ENCODE measurements at regions not wholly inside any gene's neighbourhood (a gene's known extent, or its start where the extent isn't known, plus 50 kb on each side); places are given as distances from the start of the nearest gene placed in this dataset.

- Mint-ChIP-seq H3K36me3 (no peaks in the 10 kb centered on the region), H3K4me3 (no peak overlapping the region), H3K27me3 (ENCODE audit: low read depth) (no peaks in the 10 kb centered on the region), H3K4me1 (no peaks in the 10 kb centered on the region), H3K27ac (no peak overlapping the region), H3K9me3 (no peaks in the 10 kb centered on the region)
- TF ChIP-seq USF1 (CRISPR knock-in tag; IDR thresholded peaks at IDR 0.05) (no peak), ATF6 (CRISPR knock-in tag; IDR thresholded peaks at IDR 0.05) (no peak), FOXP1 (CRISPR knock-in tag; IDR thresholded peaks at IDR 0.05; ENCODE audit: borderline replicate concordance) (no peak), RORB (CRISPR knock-in tag; IDR thresholded peaks at IDR 0.05) (no peak), SOX15 (CRISPR knock-in tag; IDR thresholded peaks at IDR 0.05) (no peak), SP1 (CRISPR knock-in tag; conservative IDR thresholded peaks at IDR 0.05) (no peak), ZNF423 (CRISPR knock-in tag; IDR thresholded peaks at IDR 0.05) (no peak)
- CTCF ChIA-PET, result no interaction called here
- no peak for ATAC-seq
- POLR2A ChIA-PET, result no interaction called here
- no peak for DNase-seq (ENCODE audit: low spot score)
Observed at GRCh38 chr1:239956263-239956662, 135.4 kb upstream of the FMN2 start.

- Mint-ChIP-seq H3K36me3 (no peaks in the 10 kb centered on the region), H3K27me3 (ENCODE audit: low read depth) (no peaks in the 10 kb centered on the region), H3K9me3 (no peaks in the 10 kb centered on the region), H3K4me3 (no peak overlapping the region), H3K4me1 (no peaks in the 10 kb centered on the region), H3K27ac (no peak overlapping the region)
- POLR2A ChIA-PET, result no interaction called here
- CTCF ChIA-PET, result interaction anchor here (1.2 kb wide), 1 partner anchor 18 kb away, joined by 7 read pairs; no protein-coding TSS in a partner anchor
- no peak for ATAC-seq
- DNase-seq (ENCODE audit: low spot score), result no peak
- no peak for TF ChIP-seq CREM (CRISPR knock-in tag; IDR thresholded peaks at IDR 0.05)
- no peak for TF ChIP-seq TCF7 (CRISPR knock-in tag; IDR thresholded peaks at IDR 0.05; ENCODE audit: low read depth)
- TF ChIP-seq, protein P1, sequence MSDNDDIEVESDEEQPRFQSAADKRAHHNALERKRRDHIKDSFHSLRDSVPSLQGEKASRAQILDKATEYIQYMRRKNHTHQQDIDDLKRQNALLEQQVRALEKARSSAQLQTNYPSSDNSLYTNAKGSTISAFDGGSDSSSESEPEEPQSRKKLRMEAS (CRISPR knock-in tag; IDR thresholded peaks at IDR 0.05), result no peak
- no peak for TF ChIP-seq KAT7 (CRISPR knock-in tag; IDR thresholded peaks at IDR 0.05; ENCODE audit: borderline replicate concordance)
- no peak for TF ChIP-seq GRHL2 (CRISPR knock-in tag; IDR thresholded peaks at IDR 0.05; ENCODE audit: insufficient replicate concordance, severe bottlenecking)
- TF ChIP-seq OVOL2 (CRISPR knock-in tag; IDR thresholded peaks at IDR 0.05; ENCODE audit: borderline replicate concordance), result no peak
- TF ChIP-seq JAZF1 (CRISPR knock-in tag; IDR thresholded peaks at IDR 0.05), result no peak
- TF ChIP-seq NR2C2 (CRISPR knock-in tag; IDR thresholded peaks at IDR 0.05), result no peak
- TF ChIP-seq ZMAT4 (CRISPR knock-in tag; IDR thresholded peaks at IDR 0.05), result no peak
Observed at GRCh38 chr1:239958063-239958462, 133.6 kb upstream of the FMN2 start.

- no peaks in the 10 kb centered on the region for H3K27me3 Mint-ChIP-seq (ENCODE audit: low read depth)
- ATAC-seq (no peak), DNase-seq (ENCODE audit: low spot score) (no peak)
- TF ChIP-seq ZNF138 (CRISPR knock-in tag; conservative IDR thresholded peaks at IDR 0.05), result no peak
- no peak for TF ChIP-seq ESRRA (CRISPR knock-in tag; IDR thresholded peaks at IDR 0.05; ENCODE audit: borderline replicate concordance)
- TF ChIP-seq ZNF512 (CRISPR knock-in tag; IDR thresholded peaks at IDR 0.05; ENCODE audit: borderline replicate concordance), result no peak
- no peak for TF ChIP-seq JUN (CRISPR knock-in tag; IDR thresholded peaks at IDR 0.05)
- TF ChIP-seq CBFB (CRISPR knock-in tag; IDR thresholded peaks at IDR 0.05; ENCODE audit: low read depth), result no peak
- no peak for TF ChIP-seq EMX1 (CRISPR knock-in tag; IDR thresholded peaks at IDR 0.05)
- TF ChIP-seq, protein P2, sequence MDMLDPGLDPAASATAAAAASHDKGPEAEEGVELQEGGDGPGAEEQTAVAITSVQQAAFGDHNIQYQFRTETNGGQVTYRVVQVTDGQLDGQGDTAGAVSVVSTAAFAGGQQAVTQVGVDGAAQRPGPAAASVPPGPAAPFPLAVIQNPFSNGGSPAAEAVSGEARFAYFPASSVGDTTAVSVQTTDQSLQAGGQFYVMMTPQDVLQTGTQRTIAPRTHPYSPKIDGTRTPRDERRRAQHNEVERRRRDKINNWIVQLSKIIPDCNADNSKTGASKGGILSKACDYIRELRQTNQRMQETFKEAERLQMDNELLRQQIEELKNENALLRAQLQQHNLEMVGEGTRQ (CRISPR knock-in tag; IDR thresholded peaks at IDR 0.05), result no peak
- no peak for TF ChIP-seq USF1 (CRISPR knock-in tag; IDR thresholded peaks at IDR 0.05)
- TF ChIP-seq NFATC4 (CRISPR knock-in tag; IDR thresholded peaks at IDR 0.05), result no peak
- no peak for TF ChIP-seq HMGA2 (CRISPR knock-in tag; IDR thresholded peaks at IDR 0.05)
- TF ChIP-seq GABPB1 (CRISPR knock-in tag; IDR thresholded peaks at IDR 0.05), result no peak
- ChIA-PET CTCF (interaction anchor here (5.9 kb wide), 1 partner anchor 8 kb away, joined by 37 read pairs; no protein-coding TSS in a partner anchor), POLR2A (no interaction called here)
- H3K4me1 Mint-ChIP-seq, result no peaks in the 10 kb centered on the region
- no peak overlapping the region for H3K27ac Mint-ChIP-seq
- H3K36me3 Mint-ChIP-seq, result no peaks in the 10 kb centered on the region
- no peak overlapping the region for H3K4me3 Mint-ChIP-seq
- H3K9me3 Mint-ChIP-seq, result no peaks in the 10 kb centered on the region
Observed at GRCh38 chr1:239960366-239960765, 131.3 kb upstream of the FMN2 start.

Data from WTC11 (cell line).